Left ventricle myocardium inferior (tissue), 1 donor: ENCODE measurements at regions not wholly inside any gene's neighbourhood (a gene's known extent, or its start where the extent isn't known, plus 50 kb on each side); places are given as distances from the start of the nearest gene placed in this dataset.

Experiments
- DNase-seq: peaks from one replicate; pipeline ENCODE4 v3.0.0-alpha.2; 2020
- H3K27ac ChIP-seq: fragments of 200-600 bp; replicated peaks from 2 replicates; pipeline ENCODE4 v1.8.0; 2021
- H3K27me3 ChIP-seq: fragments of 200-600 bp; 2 replicates; pipeline ENCODE4 v1.8.0; 2021; ENCODE audit warnings: low read depth
- H3K36me3 ChIP-seq: fragments of 200-600 bp; 2 replicates; pipeline ENCODE4 v1.8.0; 2021
- H3K4me1 ChIP-seq: fragments of 200-600 bp; 2 replicates; pipeline ENCODE4 v1.8.0; 2021
- H3K4me3 ChIP-seq: fragments of 200-600 bp; 2 replicates; pipeline ENCODE4 v1.8.0; 2021; ENCODE audit warnings: mild to moderate bottlenecking, moderate library complexity
- H3K9me3 ChIP-seq: fragments of 200-600 bp; replicated peaks from 2 replicates; pipeline ENCODE4 v1.8.0; 2021
- intact Hi-C: fragments of 100-400 bp; cut with micrococcal nuclease; formaldehyde crosslinking; loops from one replicate; pipeline ENCODE4 v1.11.0; 2022
- TF ChIP-seq, protein P1 (sequence below): fragments of 200-600 bp; IDR thresholded peaks from 2 replicates; pipeline ENCODE4 v1.8.0; 2021; ENCODE audit warnings: antibody characterized with exemption, mild to moderate bottlenecking, borderline replicate concordance
- donor health status: DM: no; HTN: yes; CAD: no; lungs with severe emphysema.

DNA sequence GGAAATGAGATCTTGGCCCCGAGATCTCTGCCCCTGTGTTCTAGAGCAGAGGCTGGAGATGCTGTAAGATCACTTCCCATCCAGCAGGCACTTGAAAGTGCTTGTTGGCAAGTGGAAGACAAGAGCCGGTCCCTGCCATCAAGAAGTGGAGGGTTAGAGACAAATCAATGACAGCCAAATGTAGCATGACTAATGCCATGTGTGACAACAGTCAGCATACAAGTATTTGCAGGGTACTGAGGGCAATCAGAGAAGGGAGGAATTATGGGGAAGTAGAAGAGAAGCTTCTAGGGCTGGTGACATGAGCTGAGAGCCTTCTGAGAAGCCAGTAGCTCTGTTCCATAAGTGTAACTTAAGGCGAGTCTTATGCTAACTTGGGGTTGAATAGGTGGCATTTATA, 58.6 kb downstream of the TMEM17 start:
- intact Hi-C loops = no loop called here
- H3K27me3 ChIP-seq = no peaks in the 10 kb centered on the region
- H3K9me3 ChIP-seq = no peaks in the 10 kb centered on the region
- TF ChIP-seq, protein P1, sequence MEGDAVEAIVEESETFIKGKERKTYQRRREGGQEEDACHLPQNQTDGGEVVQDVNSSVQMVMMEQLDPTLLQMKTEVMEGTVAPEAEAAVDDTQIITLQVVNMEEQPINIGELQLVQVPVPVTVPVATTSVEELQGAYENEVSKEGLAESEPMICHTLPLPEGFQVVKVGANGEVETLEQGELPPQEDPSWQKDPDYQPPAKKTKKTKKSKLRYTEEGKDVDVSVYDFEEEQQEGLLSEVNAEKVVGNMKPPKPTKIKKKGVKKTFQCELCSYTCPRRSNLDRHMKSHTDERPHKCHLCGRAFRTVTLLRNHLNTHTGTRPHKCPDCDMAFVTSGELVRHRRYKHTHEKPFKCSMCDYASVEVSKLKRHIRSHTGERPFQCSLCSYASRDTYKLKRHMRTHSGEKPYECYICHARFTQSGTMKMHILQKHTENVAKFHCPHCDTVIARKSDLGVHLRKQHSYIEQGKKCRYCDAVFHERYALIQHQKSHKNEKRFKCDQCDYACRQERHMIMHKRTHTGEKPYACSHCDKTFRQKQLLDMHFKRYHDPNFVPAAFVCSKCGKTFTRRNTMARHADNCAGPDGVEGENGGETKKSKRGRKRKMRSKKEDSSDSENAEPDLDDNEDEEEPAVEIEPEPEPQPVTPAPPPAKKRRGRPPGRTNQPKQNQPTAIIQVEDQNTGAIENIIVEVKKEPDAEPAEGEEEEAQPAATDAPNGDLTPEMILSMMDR = no peak
- H3K4me1 ChIP-seq = no peaks in the 10 kb centered on the region
- H3K27ac ChIP-seq = no peak overlapping the region
- no peak for DNase-seq
- no peaks in the 10 kb centered on the region for H3K36me3 ChIP-seq
- no peak overlapping the region for H3K4me3 ChIP-seq

DNA sequence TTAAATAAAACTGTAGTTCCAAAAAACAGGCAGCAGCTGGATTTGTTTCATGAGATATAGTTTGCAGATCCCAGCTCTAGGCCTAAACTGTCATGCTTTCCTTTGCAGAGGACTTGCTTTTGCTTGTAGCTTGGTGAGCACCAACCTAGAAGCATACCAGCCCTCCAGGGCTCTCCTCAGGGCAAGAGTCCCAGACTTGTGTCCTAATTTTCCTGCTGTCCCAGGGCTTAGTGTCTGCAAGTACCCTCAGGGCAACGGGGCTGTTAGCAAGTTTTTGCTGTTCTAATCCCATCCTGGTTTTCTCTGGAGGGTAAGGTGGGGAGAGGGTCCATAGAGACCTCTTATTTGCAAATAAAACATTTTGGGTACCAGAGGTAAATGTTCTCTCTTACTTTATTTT, 59.5 kb downstream of the TMEM17 start:
- no peak for DNase-seq
- intact Hi-C loops = no loop called here
- TF ChIP-seq, protein P1 = no peak

DNA sequence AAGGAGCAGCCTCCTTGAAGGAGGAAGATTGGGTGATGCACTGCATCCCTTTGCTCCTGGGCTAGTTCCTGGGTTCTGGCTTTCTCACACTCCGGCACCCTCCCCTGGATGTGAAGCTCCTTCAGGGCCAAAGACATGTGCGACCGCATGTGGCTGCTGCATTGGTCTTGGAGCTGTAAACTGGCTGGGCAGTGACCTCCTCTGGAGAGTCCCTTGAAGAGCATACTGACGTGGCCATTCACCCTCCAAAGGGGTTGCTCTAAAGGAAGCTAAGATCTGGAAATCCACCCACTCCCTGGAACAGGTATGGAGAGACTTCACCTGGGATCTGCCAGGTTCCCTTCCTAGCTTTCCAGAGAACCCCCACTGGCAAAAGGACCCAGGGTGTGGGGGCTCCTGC, 62.1 kb downstream of the TMEM17 start:
- DNase-seq = no peak
- H3K27me3 ChIP-seq = peaks cover 7% of the 10 kb centered on the region

More for the DNA sequence above, 59.5 kb downstream of the TMEM17 start:
- H3K27me3 ChIP-seq = peaks cover 7% of the 10 kb centered on the region
- H3K9me3 ChIP-seq = no peaks in the 10 kb centered on the region
- H3K4me1 ChIP-seq = no peaks in the 10 kb centered on the region
- H3K36me3 ChIP-seq = no peaks in the 10 kb centered on the region
- no peak overlapping the region for H3K4me3 ChIP-seq
- no peak overlapping the region for H3K27ac ChIP-seq

DNA sequence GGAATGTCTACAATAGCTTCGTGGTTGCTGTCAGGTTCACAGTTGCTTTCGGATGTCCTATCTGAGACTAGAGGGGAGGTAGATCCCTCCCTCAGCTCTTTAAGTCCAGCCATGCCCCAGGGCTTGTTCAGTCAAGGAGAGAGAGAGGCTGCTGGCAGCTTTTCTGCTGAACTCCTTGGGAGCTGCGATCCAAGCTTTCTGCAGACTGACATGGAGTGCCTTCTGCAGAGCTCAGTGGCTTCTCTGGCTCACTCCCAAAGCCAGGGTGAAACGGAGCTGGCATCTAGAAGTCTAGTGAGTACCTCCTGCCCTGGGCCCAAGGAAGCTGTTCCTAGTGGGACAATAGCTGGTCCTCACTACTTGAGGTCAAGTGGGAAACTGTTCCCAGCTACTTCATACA, 62.5 kb downstream of the TMEM17 start:
- DNase-seq = no peak
- H3K4me1 ChIP-seq = no peaks in the 10 kb centered on the region
- TF ChIP-seq, protein P1 = no peak
- H3K27ac ChIP-seq = no peak overlapping the region
- H3K4me3 ChIP-seq = no peak overlapping the region
- H3K27me3 ChIP-seq = peaks cover 7% of the 10 kb centered on the region
- no peaks in the 10 kb centered on the region for H3K36me3 ChIP-seq
- H3K9me3 ChIP-seq = no peaks in the 10 kb centered on the region
- intact Hi-C loops = no loop called here

More for the DNA sequence above, 62.1 kb downstream of the TMEM17 start:
- Histone ChIP-seq H3K36me3 (no peaks in the 10 kb centered on the region), H3K27ac (no peak overlapping the region), H3K4me3 (no peak overlapping the region), H3K4me1 (no peaks in the 10 kb centered on the region), H3K9me3 (no peaks in the 10 kb centered on the region)
- intact Hi-C loops = no loop called here
- TF ChIP-seq, protein P1 = no peak

DNA sequence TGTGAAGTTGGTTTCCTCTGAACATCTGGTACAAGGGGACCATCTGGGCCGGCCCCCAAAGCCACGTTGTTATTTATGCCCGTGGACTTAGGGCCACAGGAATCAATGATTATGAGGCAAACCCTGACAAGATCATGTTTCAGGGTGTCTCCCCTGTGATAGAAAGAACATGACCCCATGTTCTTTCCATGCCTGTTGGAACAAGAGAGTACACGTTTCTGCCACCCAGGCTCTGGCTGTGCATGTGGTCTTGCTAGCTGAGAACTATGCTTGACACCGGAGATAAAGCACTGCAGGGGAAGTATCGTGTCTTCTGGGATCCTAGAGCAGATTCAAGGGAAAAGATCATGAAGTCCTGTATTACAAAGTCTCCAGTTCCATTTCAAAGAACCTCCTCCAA, 64.2 kb downstream of the TMEM17 start:
- no peaks in the 10 kb centered on the region for H3K9me3 ChIP-seq
- no peaks in the 10 kb centered on the region for H3K36me3 ChIP-seq
- H3K27me3 ChIP-seq = peaks cover 7% of the 10 kb centered on the region
- no peaks in the 10 kb centered on the region for H3K4me1 ChIP-seq
- no peak overlapping the region for H3K27ac ChIP-seq
- DNase-seq = no peak
- H3K4me3 ChIP-seq = no peak overlapping the region
- TF ChIP-seq, protein P1 = no peak
- intact Hi-C loops = no loop called here

DNA sequence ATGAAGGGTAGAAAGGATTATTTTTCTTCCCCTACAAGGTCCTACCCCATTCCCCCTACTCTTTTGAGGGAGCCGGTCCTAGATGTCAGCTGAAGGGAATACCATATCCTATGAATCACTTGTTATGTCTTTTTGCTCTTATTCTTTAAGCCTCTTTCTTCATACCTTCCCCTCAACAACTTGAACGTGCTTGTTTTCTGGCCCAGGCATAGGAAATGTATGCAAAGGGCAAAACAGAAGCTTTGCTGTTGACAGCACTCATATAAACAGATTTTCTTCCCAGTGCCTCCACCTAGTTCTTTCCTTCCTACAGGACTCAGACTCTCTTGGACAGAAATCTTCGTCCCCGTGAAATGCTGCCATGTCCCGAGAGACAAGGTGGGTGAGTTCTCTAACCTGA, 64.6 kb downstream of the TMEM17 start:
- Histone ChIP-seq H3K4me1 (no peaks in the 10 kb centered on the region), H3K9me3 (no peaks in the 10 kb centered on the region), H3K36me3 (no peaks in the 10 kb centered on the region), H3K27ac (no peak overlapping the region), H3K27me3 (peaks cover 7% of the 10 kb centered on the region), H3K4me3 (no peak overlapping the region)
- intact Hi-C loops = no loop called here
- TF ChIP-seq, protein P1 = no peak
- DNase-seq = no peak
